Upper lobe of right lung (tissue), 1 donor: ENCODE measurements at regions not wholly inside any gene's neighbourhood (a gene's known extent, or its start where the extent isn't known, plus 50 kb on each side); places are given as distances from the start of the nearest gene placed in this dataset.

Experiments
- ATAC-seq: fragments of 200-7000 bp; cut with Tn5 transposase; one replicate; pipeline ENCODE4 v1.9.1; 2020; ENCODE audit warnings: mild to moderate bottlenecking, moderate library complexity
- DNase-seq: peaks from one replicate; pipeline ENCODE4 v3.0.0-alpha.2; 2020
- H3K27ac ChIP-seq: fragments of 200-600 bp; one replicate; pipeline ENCODE4 v1.8.0; 2022
- H3K27me3 ChIP-seq: fragments of 200-600 bp; one replicate; pipeline ENCODE4 v1.8.0; 2022; ENCODE audit warnings: mild to moderate bottlenecking
- H3K36me3 ChIP-seq: fragments of 200-600 bp; one replicate; pipeline ENCODE4 v1.8.0; 2022
- H3K4me1 ChIP-seq: fragments of 200-600 bp; one replicate; pipeline ENCODE4 v1.8.0; 2022
- H3K4me3 ChIP-seq: fragments of 200-600 bp; one replicate; pipeline ENCODE4 v1.8.0; 2022; ENCODE audit warnings: mild to moderate bottlenecking
- H3K9me3 ChIP-seq: fragments of 200-600 bp; one replicate; pipeline ENCODE4 v1.8.0; 2022
- CTCF ChIP-seq: fragments of 200-600 bp; IDR thresholded peaks from one replicate; pipeline ENCODE4 v1.8.0; 2022; ENCODE audit warnings: antibody characterized with exemption
- intact Hi-C: fragments of 100-400 bp; cut with DNase I; formaldehyde crosslinking; loops from one replicate; pipeline ENCODE4 v1.11.0; 2022
- donor health status: DM: no; HTN: yes; CAD: no; lungs with severe emphysema.

DNA sequence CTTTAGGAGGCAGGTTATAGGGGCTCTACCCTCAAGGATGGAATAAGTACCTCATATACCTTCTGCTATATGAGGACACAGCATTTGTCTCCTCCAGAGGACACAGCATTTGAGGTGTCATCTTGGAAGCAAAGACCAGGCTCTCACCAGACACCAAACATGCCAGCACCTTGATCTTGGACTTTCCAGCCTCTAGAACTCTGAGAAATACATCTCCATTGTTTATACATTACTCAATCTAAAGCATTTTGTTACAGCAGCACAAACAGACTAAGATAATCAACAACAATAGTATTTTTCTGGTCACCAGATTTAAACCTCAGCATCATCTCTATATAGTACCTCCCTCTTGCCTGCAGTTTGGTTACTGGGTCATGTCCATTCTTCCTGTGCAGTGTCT is 237.5 kb upstream of the KLF3 start:
- no peaks in the 10 kb centered on the region for H3K9me3 ChIP-seq
- no peaks in the 10 kb centered on the region for H3K36me3 ChIP-seq
- intact Hi-C loops: no loop called here
- TF ChIP-seq CTCF: no peak
- H3K4me1 ChIP-seq: no peaks in the 10 kb centered on the region
- H3K27ac ChIP-seq: no peak overlapping the region
- no peak overlapping the region for H3K4me3 ChIP-seq
- DNase-seq (no peak), ATAC-seq (no peak)
- no peaks in the 10 kb centered on the region for H3K27me3 ChIP-seq

DNA sequence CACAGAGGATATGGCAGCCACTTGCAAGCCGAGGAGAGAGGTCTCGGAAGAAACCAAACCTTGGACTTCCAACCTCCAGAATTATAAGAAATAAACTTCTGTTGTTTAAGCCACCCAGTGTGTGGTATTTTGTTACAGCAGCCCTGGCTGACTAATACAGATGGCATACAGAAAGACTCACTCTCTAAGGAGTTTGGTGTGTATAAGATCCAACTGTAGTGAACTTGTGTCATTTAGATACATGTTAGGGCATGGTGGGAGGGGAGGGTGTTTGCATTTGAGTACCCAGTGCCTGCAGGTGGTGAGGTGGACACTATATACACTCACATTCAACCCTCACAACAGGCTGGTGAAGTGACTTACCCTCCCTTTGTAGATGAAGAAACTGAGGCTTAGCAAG is 233.2 kb upstream of the KLF3 start:
- Histone ChIP-seq H3K27me3 (no peaks in the 10 kb centered on the region), H3K4me1 (no peaks in the 10 kb centered on the region), H3K9me3 (no peaks in the 10 kb centered on the region), H3K27ac (no peak overlapping the region), H3K36me3 (no peaks in the 10 kb centered on the region), H3K4me3 (no peak overlapping the region)
- DNase-seq: no peak
- no peak for TF ChIP-seq CTCF
- intact Hi-C loops: no loop called here
- ATAC-seq: no peak

GRCh38 chr4:38442073-38442788 is 221.8 kb upstream of the KLF3 start:
- no peak for TF ChIP-seq CTCF
- no peak for DNase-seq
- no peaks in the 10 kb centered on the region for H3K4me1 ChIP-seq
- H3K4me3 ChIP-seq: no peak overlapping the region
- ATAC-seq: no peak
- H3K9me3 ChIP-seq: peaks cover 5% of the 10 kb centered on the region
- H3K36me3 ChIP-seq: no peaks in the 10 kb centered on the region
- intact Hi-C loops: no loop called here
- no peak overlapping the region for H3K27ac ChIP-seq
- no peaks in the 10 kb centered on the region for H3K27me3 ChIP-seq

DNA sequence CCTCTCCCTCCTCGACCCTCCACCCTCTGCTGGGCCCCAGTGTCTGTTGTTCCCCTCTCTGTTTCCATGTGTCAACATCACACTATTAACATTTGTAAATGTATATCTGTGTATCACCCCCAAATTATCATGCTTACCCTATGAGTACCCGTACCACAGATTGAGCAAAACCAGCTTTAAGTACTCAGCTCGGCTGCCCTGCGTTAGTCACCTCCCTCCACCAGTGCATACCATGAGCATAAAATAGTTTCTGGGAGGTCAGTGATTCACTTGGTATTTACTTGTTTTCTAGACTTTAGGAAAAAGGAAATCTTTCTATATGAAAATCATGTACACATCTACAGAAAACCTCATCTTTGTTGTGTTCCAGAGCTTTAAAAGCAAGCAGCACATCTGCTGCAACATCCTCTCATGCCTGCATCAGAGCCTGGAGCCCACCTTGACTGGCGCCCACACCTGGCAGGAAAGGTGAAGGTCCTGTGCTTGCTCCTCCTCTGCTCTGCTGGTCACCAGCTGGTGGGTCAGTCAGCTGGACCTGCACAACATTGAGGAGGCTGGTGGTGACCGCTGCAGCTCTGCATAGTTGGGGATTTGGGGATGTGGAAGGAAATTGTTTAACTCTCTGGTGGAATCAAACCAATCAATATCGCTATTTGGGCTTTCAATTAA is 214.4 kb upstream of the KLF3 start:
- no peaks in the 10 kb centered on the region for H3K36me3 ChIP-seq
- TF ChIP-seq CTCF: no peak
- DNase-seq (no peak), ATAC-seq (no peak)
- no peaks in the 10 kb centered on the region for H3K9me3 ChIP-seq
- no peaks in the 10 kb centered on the region for H3K27me3 ChIP-seq
- H3K27ac ChIP-seq: no peak overlapping the region
- no peak overlapping the region for H3K4me3 ChIP-seq
- intact Hi-C loops: no loop called here
- H3K4me1 ChIP-seq: no peaks in the 10 kb centered on the region

DNA sequence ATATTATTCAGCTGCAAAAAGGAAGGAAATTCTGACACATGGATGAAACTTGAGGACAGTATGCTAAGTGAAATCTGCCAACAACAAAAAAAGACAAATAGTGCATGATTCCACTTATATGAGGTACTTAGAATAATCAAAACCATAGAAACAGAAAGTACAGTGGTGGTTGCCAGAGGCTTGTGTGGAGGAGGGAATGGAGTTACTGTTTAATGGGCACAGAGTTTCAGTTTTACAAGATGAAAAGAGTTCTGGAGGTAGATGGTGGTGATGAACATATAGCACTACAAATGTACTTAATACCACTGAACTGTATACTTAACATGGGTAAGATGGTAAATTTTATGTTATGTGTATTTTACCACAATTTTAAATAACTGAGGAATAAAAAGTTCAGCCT is 212.0 kb upstream of the KLF3 start:
- Histone ChIP-seq H3K27ac (no peak overlapping the region), H3K4me3 (no peak overlapping the region), H3K9me3 (no peaks in the 10 kb centered on the region), H3K27me3 (no peaks in the 10 kb centered on the region), H3K4me1 (no peaks in the 10 kb centered on the region), H3K36me3 (no peaks in the 10 kb centered on the region)
- DNase-seq: no peak
- no peak for ATAC-seq
- intact Hi-C loops: no loop called here
- TF ChIP-seq CTCF: no peak
